Fibroblast of the aortic adventitia (primary cell): ENCODE measurements at regions not wholly inside any gene's neighbourhood (a gene's known extent, or its start where the extent isn't known, plus 50 kb on each side); places are given as distances from the start of the nearest gene placed in this dataset.

ENCODE experiments used
- DNase-seq: peaks from one replicate; pipeline ENCODE4 v3.0.0-alpha.2; 2010; ENCODE audit warnings: low read depth
- H3K4me3 ChIP-seq: 2 replicates; pipeline ENCODE4 v1.5.1; 2011; ENCODE audit warnings: low read depth, mild to moderate bottlenecking, control low read depth, low read length, moderate library complexity
- TF ChIP-seq, protein P1 (sequence below): IDR thresholded peaks from 2 replicates; pipeline ENCODE4 v1.5.1; 2011; ENCODE audit warnings: mild to moderate bottlenecking, low read length, control low read depth, inconsistent platforms; ENCODE audit not compliant: insufficient read depth

- TF ChIP-seq, protein P1, sequence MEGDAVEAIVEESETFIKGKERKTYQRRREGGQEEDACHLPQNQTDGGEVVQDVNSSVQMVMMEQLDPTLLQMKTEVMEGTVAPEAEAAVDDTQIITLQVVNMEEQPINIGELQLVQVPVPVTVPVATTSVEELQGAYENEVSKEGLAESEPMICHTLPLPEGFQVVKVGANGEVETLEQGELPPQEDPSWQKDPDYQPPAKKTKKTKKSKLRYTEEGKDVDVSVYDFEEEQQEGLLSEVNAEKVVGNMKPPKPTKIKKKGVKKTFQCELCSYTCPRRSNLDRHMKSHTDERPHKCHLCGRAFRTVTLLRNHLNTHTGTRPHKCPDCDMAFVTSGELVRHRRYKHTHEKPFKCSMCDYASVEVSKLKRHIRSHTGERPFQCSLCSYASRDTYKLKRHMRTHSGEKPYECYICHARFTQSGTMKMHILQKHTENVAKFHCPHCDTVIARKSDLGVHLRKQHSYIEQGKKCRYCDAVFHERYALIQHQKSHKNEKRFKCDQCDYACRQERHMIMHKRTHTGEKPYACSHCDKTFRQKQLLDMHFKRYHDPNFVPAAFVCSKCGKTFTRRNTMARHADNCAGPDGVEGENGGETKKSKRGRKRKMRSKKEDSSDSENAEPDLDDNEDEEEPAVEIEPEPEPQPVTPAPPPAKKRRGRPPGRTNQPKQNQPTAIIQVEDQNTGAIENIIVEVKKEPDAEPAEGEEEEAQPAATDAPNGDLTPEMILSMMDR, result no peak
- H3K4me3 ChIP-seq, result no peak overlapping the region
- DNase-seq, result peak; percentile 57
These were observed 171.2 kb upstream of the DMAC1 start for GRCh38 chr9:7970681-7971330.

DNA sequence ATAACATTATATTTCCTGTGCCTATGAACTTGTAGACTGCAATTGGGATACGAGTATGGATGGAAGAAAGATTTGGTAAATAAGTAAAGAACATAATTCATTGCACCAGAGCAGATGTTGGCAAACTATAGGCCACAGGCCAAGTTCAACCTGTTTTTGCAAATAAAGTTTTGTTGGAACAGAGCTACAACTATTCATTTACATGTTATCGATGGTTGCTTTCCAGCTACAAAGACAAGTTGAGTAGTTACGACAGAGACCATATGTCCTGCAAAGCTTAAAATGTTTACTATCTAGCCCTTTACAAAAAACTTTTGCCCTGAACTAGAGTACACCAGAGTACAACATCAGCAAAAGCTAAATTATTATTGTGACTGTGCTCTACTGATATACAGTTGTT, 169.1 kb upstream of the DMAC1 start:
- no peak overlapping the region for H3K4me3 ChIP-seq
- TF ChIP-seq, protein P1, result no peak
- DNase-seq, result no peak

DNA sequence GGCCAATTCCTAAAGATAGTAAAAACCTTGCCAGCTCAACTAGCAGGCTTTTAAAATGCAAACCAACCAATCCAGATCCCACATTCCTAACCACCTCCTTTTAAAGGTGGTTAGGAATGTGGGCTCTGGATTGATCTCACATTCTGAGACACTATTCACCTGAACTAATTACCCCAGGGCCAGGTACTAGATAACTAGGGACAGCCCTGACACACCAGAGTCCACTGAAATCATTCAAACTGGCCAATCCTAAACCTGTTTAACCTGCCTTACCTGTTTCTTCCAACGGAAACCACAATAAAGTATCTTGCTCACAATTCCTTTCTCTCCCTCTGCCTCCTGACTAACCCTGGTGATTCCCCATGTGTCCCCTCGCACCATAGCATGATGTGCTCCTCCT, 168.3 kb upstream of the DMAC1 start:
- no peak for DNase-seq
- TF ChIP-seq, protein P1, result no peak
- no peak overlapping the region for H3K4me3 ChIP-seq

- no peak for DNase-seq
- TF ChIP-seq, protein P1, result no peak
- no peak overlapping the region for H3K4me3 ChIP-seq
These were observed 167.7 kb upstream of the DMAC1 start for GRCh38 chr9:7967093-7967827.

- no peak for DNase-seq
- TF ChIP-seq, protein P1, result no peak
- no peak overlapping the region for H3K4me3 ChIP-seq
These were observed 165.5 kb upstream of the DMAC1 start for GRCh38 chr9:7965063-7965462.

- TF ChIP-seq, protein P1, result no peak
- peak; percentile 15 for DNase-seq
- H3K4me3 ChIP-seq, result no peak overlapping the region
These were observed 163.4 kb upstream of the DMAC1 start for GRCh38 chr9:7963026-7963425.
